SK-MEL-5 (cell line): ENCODE measurements at regions not wholly inside any gene's neighbourhood (a gene's known extent, or its start where the extent isn't known, plus 50 kb on each side); places are given as distances from the start of the nearest gene placed in this dataset.

ENCODE experiments used
- DNase-seq: peaks from one replicate; pipeline ENCODE4 v3.0.0-alpha.2; 2016; ENCODE audit warnings: low read depth, low spot score
- in situ Hi-C: cut with HindIII; loops from 2 replicates; pipeline ENCODE4 v1.10.0; 2016; ENCODE audit warnings: low sequenced_read_pairs, high pct_unique_total_duplicates, low pct_unique_long_range_greater_than_20kb

- DNase-seq = no peak
- in situ Hi-C loops = no loop called here
Measured at GRCh38 chr2:9681427-9681817, 50.6 kb upstream of the YWHAQ start.

- in situ Hi-C loops = no loop called here
- DNase-seq = no peak
Measured at GRCh38 chr2:9685637-9686036, 54.8 kb upstream of the YWHAQ start.

GRCh38 chr2:9686061-9686460 lies 55.3 kb upstream of the YWHAQ start:
- DNase-seq = peak; percentile 30
- in situ Hi-C loops = no loop called here

GRCh38 chr2:9690252-9690651 lies 59.5 kb upstream of the YWHAQ start:
- peak; percentile 77 for DNase-seq

GRCh38 chr2:9690716-9691498 lies 60.1 kb upstream of the YWHAQ start:
- in situ Hi-C loops = no loop called here
- DNase-seq = peak; percentile 34

More at GRCh38 chr2:9690252-9690651, 59.5 kb upstream of the YWHAQ start:
- in situ Hi-C loops = no loop called here

GRCh38 chr2:9692456-9693195 lies 61.8 kb upstream of the YWHAQ start:
- in situ Hi-C loops = no loop called here
- no peak for DNase-seq

GRCh38 chr2:9693196-9693491 lies 62.3 kb upstream of the YWHAQ start:
- no peak for DNase-seq
- in situ Hi-C loops = no loop called here

- in situ Hi-C loops = no loop called here
- no peak for DNase-seq
Measured at GRCh38 chr2:9693646-9694045, 62.8 kb upstream of the YWHAQ start.

- no peak for DNase-seq
- in situ Hi-C loops = no loop called here
Measured at GRCh38 chr2:9694661-9695234, 64.0 kb upstream of the YWHAQ start.

GRCh38 chr2:9695941-9696340 lies 65.1 kb upstream of the YWHAQ start:
- no peak for DNase-seq
- in situ Hi-C loops = no loop called here

- in situ Hi-C loops = no loop called here
- no peak for DNase-seq
Measured at GRCh38 chr2:9696731-9697130, 65.9 kb upstream of the YWHAQ start.

- in situ Hi-C loops = no loop called here
- DNase-seq = no peak
Measured at GRCh38 chr2:9697909-9698308, 67.1 kb upstream of the YWHAQ start.

- DNase-seq = no peak
- in situ Hi-C loops = no loop called here
Measured at GRCh38 chr2:9699139-9700108, 68.6 kb upstream of the YWHAQ start.

- in situ Hi-C loops = no loop called here
- no peak for DNase-seq
Measured at GRCh38 chr2:9700109-9700495, 69.3 kb upstream of the YWHAQ start.

- in situ Hi-C loops = no loop called here
Measured at GRCh38 chr2:9702604-9703084, 71.8 kb upstream of the YWHAQ start.

GRCh38 chr2:9703085-9703678 lies 72.4 kb upstream of the YWHAQ start:
- in situ Hi-C loops = no loop called here
- no peak for DNase-seq

More at GRCh38 chr2:9702604-9703084, 71.8 kb upstream of the YWHAQ start:
- no peak for DNase-seq

GRCh38 chr2:9703701-9704221 lies 73.0 kb upstream of the YWHAQ start:
- DNase-seq = no peak
- in situ Hi-C loops = no loop called here
